H9 (cell line): ENCODE measurements at regions not wholly inside any gene's neighbourhood (a gene's known extent, or its start where the extent isn't known, plus 50 kb on each side); places are given as distances from the start of the nearest gene placed in this dataset.

ENCODE experiments used
- DNase-seq: peaks from one replicate; pipeline ENCODE4 v3.0.0-alpha.2; 2017
- H2AFZ ChIP-seq: one replicate; pipeline ENCODE4 v1.6.1; 2013; ENCODE audit warnings: mild to moderate bottlenecking, low read length, control low read depth, moderate library complexity
- H2AK5ac ChIP-seq: 2 replicates; pipeline ENCODE4 v1.6.1; 2013; ENCODE audit warnings: low read length, control low read depth, mixed read lengths; ENCODE audit not compliant: insufficient read length
- H2BK120ac ChIP-seq: one replicate; pipeline ENCODE4 v1.6.1; 2013; ENCODE audit warnings: low read depth, mild to moderate bottlenecking, low read length, control low read depth, inconsistent platforms; ENCODE audit not compliant: poor library complexity, severe bottlenecking
- H2BK12ac ChIP-seq: 2 replicates; pipeline ENCODE4 v1.6.1; 2013; ENCODE audit warnings: low read length, control low read depth, mixed read lengths, low read depth; ENCODE audit not compliant: insufficient read length
- H2BK15ac ChIP-seq: 2 replicates; pipeline ENCODE4 v1.6.1; 2013; ENCODE audit warnings: low read depth, low read length, control low read depth
- H2BK20ac ChIP-seq: one replicate; pipeline ENCODE4 v1.6.1; 2013; ENCODE audit warnings: low read depth, mild to moderate bottlenecking, low read length, control low read depth, inconsistent platforms; ENCODE audit not compliant: poor library complexity, severe bottlenecking
- H2BK5ac ChIP-seq: 2 replicates; pipeline ENCODE4 v1.6.1; 2013; ENCODE audit warnings: low read length, control low read depth, mixed read lengths; ENCODE audit not compliant: insufficient read length
- H3K14ac ChIP-seq: 2 replicates; pipeline ENCODE4 v1.6.1; 2013; ENCODE audit warnings: low read length, control low read depth; ENCODE audit not compliant: insufficient read depth
- H3K18ac ChIP-seq: 2 replicates; pipeline ENCODE4 v1.6.1; 2013; ENCODE audit warnings: low read depth, mild to moderate bottlenecking, mixed read lengths, low read length, control low read depth; ENCODE audit not compliant: insufficient read length
- H3K23ac ChIP-seq: 2 replicates; pipeline ENCODE4 v1.6.1; 2013; ENCODE audit warnings: low read length, control low read depth, mixed read lengths, low read depth; ENCODE audit not compliant: insufficient read length
- H3K23me2 ChIP-seq: 2 replicates; pipeline ENCODE4 v1.6.1; 2013; ENCODE audit warnings: low read depth, mild to moderate bottlenecking, mixed read lengths, low read length, control low read depth; ENCODE audit not compliant: insufficient read length, poor library complexity, severe bottlenecking
- H3K27ac ChIP-seq: 2 replicates; pipeline ENCODE4 v1.5.1; 2013; ENCODE audit warnings: low read length, control low read depth, mixed read lengths, low read depth; ENCODE audit not compliant: insufficient read length
- H3K27me3 ChIP-seq: 2 replicates; pipeline ENCODE4 v1.6.1; 2013; ENCODE audit warnings: low read length, control low read depth, inconsistent platforms; ENCODE audit not compliant: insufficient read depth
- H3K4ac ChIP-seq: 2 replicates; pipeline ENCODE4 v1.6.1; 2013; ENCODE audit warnings: low read depth, mild to moderate bottlenecking, control low read depth, inconsistent platforms, low read length, moderate library complexity
- H3K4me1 ChIP-seq: 2 replicates; pipeline ENCODE4 v1.6.1; 2013; ENCODE audit warnings: low read length, control low read depth, inconsistent platforms; ENCODE audit not compliant: insufficient read depth
- H3K4me2 ChIP-seq: 2 replicates; pipeline ENCODE4 v1.6.1; 2013; ENCODE audit warnings: low read length, control low read depth, mixed read lengths; ENCODE audit not compliant: insufficient read length, insufficient read depth
- H3K56ac ChIP-seq: 2 replicates; pipeline ENCODE4 v1.6.1; 2013; ENCODE audit warnings: low read depth, mild to moderate bottlenecking, mixed read lengths, low read length, control low read depth; ENCODE audit not compliant: insufficient read length
- H3K79me1 ChIP-seq: 2 replicates; pipeline ENCODE4 v1.6.1; 2013; ENCODE audit warnings: low read depth, mild to moderate bottlenecking, moderate library complexity, low read length, control low read depth, inconsistent platforms; ENCODE audit not compliant: insufficient read depth, poor library complexity, severe bottlenecking
- H3K79me2 ChIP-seq: 2 replicates; pipeline ENCODE4 v1.6.1; 2013; ENCODE audit warnings: low read length, control low read depth, inconsistent platforms; ENCODE audit not compliant: insufficient read depth
- H3K9ac ChIP-seq: 2 replicates; pipeline ENCODE4 v1.6.1; 2013; ENCODE audit warnings: low read length, control low read depth, mixed read lengths; ENCODE audit not compliant: insufficient read length; ENCODE audit errors: extremely low read depth
- H3K9me3 ChIP-seq: one replicate; pipeline ENCODE4 v1.6.1; 2013; ENCODE audit warnings: low read depth, low read length, inconsistent platforms; ENCODE audit not compliant: control insufficient read depth
- H3T11ph ChIP-seq: one replicate; pipeline ENCODE4 v1.6.1; 2013; ENCODE audit warnings: mild to moderate bottlenecking, low read length, control low read depth, inconsistent platforms
- H4K20me1 ChIP-seq: one replicate; pipeline ENCODE4 v1.6.1; 2013; ENCODE audit not compliant: control insufficient read depth, insufficient read length, insufficient read depth
- H4K5ac ChIP-seq: 2 replicates; pipeline ENCODE4 v1.6.1; 2013; ENCODE audit warnings: low read depth, mild to moderate bottlenecking, mixed read lengths, low read length, control low read depth; ENCODE audit not compliant: insufficient read length
- H4K8ac ChIP-seq: replicated peaks from 2 replicates; pipeline ENCODE4 v1.6.1; 2013; ENCODE audit warnings: low read length, control low read depth, mixed read lengths, low read depth; ENCODE audit not compliant: insufficient read length
- H4K91ac ChIP-seq: 2 replicates; pipeline ENCODE4 v1.6.1; 2013; ENCODE audit warnings: low read depth, mild to moderate bottlenecking, moderate library complexity, mixed read lengths, low read length, control low read depth; ENCODE audit not compliant: insufficient read length
- H3K27ac Mint-ChIP-seq, 3 experiments: 2 replicates in 2 of 3; 3 replicates in 1 of 3; pipeline ENCODE4 v1.8.0; 2020 to 2021; ENCODE audit warnings: mixed read lengths in 3 of 3, mild to moderate bottlenecking in 1 of 3, moderate library complexity in 1 of 3
- H3K27me3 Mint-ChIP-seq: 2 replicates; pipeline ENCODE4 v1.8.0; 2021; ENCODE audit warnings: low read depth, mild to moderate bottlenecking, moderate library complexity, mixed read lengths
- H3K36me3 Mint-ChIP-seq, 3 experiments: 2 replicates in 2 of 3; 3 replicates in 1 of 3; pipeline ENCODE4 v1.8.0; 2020 to 2021; ENCODE audit warnings: low read depth in 3 of 3, mixed read lengths in 3 of 3; ENCODE audit not compliant: insufficient read depth in 1 of 3
- H3K4me1 Mint-ChIP-seq, 2 experiments: 2 replicates each; pipeline ENCODE4 v1.8.0; 2020; ENCODE audit warnings: mixed read lengths in 2 of 2
- H3K4me3 Mint-ChIP-seq, 2 experiments: 2 replicates in 1 of 2; 3 replicates in 1 of 2; pipeline ENCODE4 v1.8.0; 2020 to 2021; ENCODE audit warnings: mild to moderate bottlenecking in 2 of 2, mixed read lengths in 2 of 2, moderate library complexity in 1 of 2
- H3K9me3 Mint-ChIP-seq, 2 experiments: 2 replicates in 1 of 2; 3 replicates in 1 of 2; pipeline ENCODE4 v1.8.0; 2020; ENCODE audit warnings: mild to moderate bottlenecking in 2 of 2, mixed read lengths in 2 of 2, moderate library complexity in 1 of 2
- WGBS: extraction: QIAGEN DNeasy Blood & Tissue Kit; methylation state at CpG from one replicate; pipeline ENCODE4 v1.1.7; 2013; ENCODE audit warnings: missing lambda C conversion rate, low lambda C conversion rate, mixed read lengths; ENCODE audit not compliant: insufficient read length; ENCODE audit errors: extremely low coverage; 5-methylcytosine and 5-hydroxymethylcytosine counted together
- TF ChIP-seq, protein P1 (sequence below): fragments of 200-600 bp; sonication (generic); conservative IDR thresholded peaks from 3 replicates; pipeline ENCODE4 v1.8.0; 2021; ENCODE audit warnings: antibody characterized with exemption, mild to moderate bottlenecking

DNA sequence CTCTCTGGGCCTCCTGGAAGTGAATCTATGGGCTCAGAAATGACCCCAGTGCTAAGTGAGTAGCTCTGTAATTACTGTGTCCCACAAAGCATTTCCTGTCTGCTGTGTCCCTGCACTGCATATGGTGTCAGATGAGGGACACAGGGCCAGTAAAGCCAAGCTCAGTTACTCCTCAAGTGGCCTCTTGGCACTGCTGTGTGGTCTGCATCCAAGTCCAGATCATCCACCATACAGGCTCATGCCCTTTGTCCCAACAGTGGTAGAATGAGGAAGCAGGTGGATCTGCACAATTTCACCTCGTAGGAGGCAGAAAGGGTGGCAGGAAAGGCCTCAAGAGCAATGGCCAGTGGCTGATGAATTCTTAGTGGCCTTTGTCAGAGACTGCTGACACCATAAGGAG is 146.8 kb downstream of the SOX9 start:
- H3K36me3 Mint-ChIP-seq = no peaks in the 10 kb centered on the region

More for the DNA sequence above, 146.8 kb downstream of the SOX9 start:
- TF ChIP-seq, protein P1, sequence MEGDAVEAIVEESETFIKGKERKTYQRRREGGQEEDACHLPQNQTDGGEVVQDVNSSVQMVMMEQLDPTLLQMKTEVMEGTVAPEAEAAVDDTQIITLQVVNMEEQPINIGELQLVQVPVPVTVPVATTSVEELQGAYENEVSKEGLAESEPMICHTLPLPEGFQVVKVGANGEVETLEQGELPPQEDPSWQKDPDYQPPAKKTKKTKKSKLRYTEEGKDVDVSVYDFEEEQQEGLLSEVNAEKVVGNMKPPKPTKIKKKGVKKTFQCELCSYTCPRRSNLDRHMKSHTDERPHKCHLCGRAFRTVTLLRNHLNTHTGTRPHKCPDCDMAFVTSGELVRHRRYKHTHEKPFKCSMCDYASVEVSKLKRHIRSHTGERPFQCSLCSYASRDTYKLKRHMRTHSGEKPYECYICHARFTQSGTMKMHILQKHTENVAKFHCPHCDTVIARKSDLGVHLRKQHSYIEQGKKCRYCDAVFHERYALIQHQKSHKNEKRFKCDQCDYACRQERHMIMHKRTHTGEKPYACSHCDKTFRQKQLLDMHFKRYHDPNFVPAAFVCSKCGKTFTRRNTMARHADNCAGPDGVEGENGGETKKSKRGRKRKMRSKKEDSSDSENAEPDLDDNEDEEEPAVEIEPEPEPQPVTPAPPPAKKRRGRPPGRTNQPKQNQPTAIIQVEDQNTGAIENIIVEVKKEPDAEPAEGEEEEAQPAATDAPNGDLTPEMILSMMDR = no peak
- Histone ChIP-seq H4K5ac (no peak overlapping the region), H2AFZ (no peak overlapping the region), H3K18ac (no peak overlapping the region), H3K4me2 (no peak overlapping the region), H2BK5ac (no peak overlapping the region), H2BK20ac (no peak overlapping the region), H2AK5ac (no peak overlapping the region), H3K23me2 (no peaks in the 10 kb centered on the region), H4K20me1 (no peaks in the 10 kb centered on the region), H2BK12ac (no peak overlapping the region), H4K8ac (no peak overlapping the region), H3K9me3 (no peaks in the 10 kb centered on the region), H4K91ac (no peak overlapping the region), H3K4ac (no peak overlapping the region), H3K9ac (no peak overlapping the region), H3K27ac (no peak overlapping the region), H3K79me1 (no peaks in the 10 kb centered on the region), H2BK120ac (no peak overlapping the region), H3K4me1 (no peaks in the 10 kb centered on the region), H3K79me2 (no peaks in the 10 kb centered on the region), H3T11ph (no peak overlapping the region), H3K56ac (no peak overlapping the region), H2BK15ac (no peak overlapping the region), H3K27me3 (no peaks in the 10 kb centered on the region), H3K23ac (no peak overlapping the region), H3K14ac (no peak overlapping the region)
- Mint-ChIP-seq H3K27me3 (no peaks in the 10 kb centered on the region), H3K9me3 (no peaks in the 10 kb centered on the region), H3K27ac (no peak overlapping the region), H3K4me3 (no peak overlapping the region), H3K4me1 (peaks cover 27 to 29% of the 10 kb centered on the region in 2 experiments)
- DNase-seq = no peak
- no CpG with 5 or more reads among the region's 1 CpG for WGBS
